Thymus (tissue), 11 donors: ENCODE measurements at regions not wholly inside any gene's neighbourhood (a gene's known extent, or its start where the extent isn't known, plus 50 kb on each side); places are given as distances from the start of the nearest gene placed in this dataset.

ENCODE experiments used
- DNase-seq, 9 donors: peaks; one replicate each; pipeline ENCODE4 v3.0.0-alpha.2; 2013; ENCODE audit warnings: low spot score in 9 of 9, low read depth in 6 of 9, missing footprints in 1 of 9
- H3K27ac ChIP-seq, 2 donors: one replicate each; pipeline ENCODE4 v1.5.1; 2013; ENCODE audit warnings: control low read depth in 1 of 2, low read depth in 1 of 2, low read length in 1 of 2, mild to moderate bottlenecking in 1 of 2, moderate library complexity in 1 of 2
- H3K27me3 ChIP-seq, 2 donors: one replicate each; pipeline ENCODE4 v1.5.1; 2013; ENCODE audit warnings: low read length in 1 of 2; ENCODE audit not compliant: control insufficient read depth in 2 of 2, insufficient read depth in 1 of 2
- H3K36me3 ChIP-seq, 2 donors: one replicate each; pipeline ENCODE4 v1.5.1; 2013; ENCODE audit warnings: low read length in 1 of 2, mild to moderate bottlenecking in 1 of 2, moderate library complexity in 1 of 2; ENCODE audit not compliant: control insufficient read depth in 2 of 2, insufficient read depth in 2 of 2
- H3K4me1 ChIP-seq, 2 donors: one replicate each; pipeline ENCODE4 v1.5.1; 2013; ENCODE audit warnings: low read length in 2 of 2; ENCODE audit not compliant: control insufficient read depth in 2 of 2, insufficient read depth in 2 of 2
- H3K4me3 ChIP-seq, 2 donors: one replicate each; pipeline ENCODE4 v1.5.1; 2013; ENCODE audit warnings: low read length in 2 of 2, control low read depth in 1 of 2, mild to moderate bottlenecking in 1 of 2
- H3K9me3 ChIP-seq, 2 donors: one replicate each; pipeline ENCODE4 v1.5.1; 2013; ENCODE audit warnings: low read length in 1 of 2, mild to moderate bottlenecking in 1 of 2; ENCODE audit not compliant: control insufficient read depth in 2 of 2, insufficient read depth in 1 of 2
- WGBS: extraction: QIAGEN DNeasy Blood & Tissue Kit; methylation state at CpG from one replicate; pipeline ENCODE4 v1.1.7; 2013; 5-methylcytosine and 5-hydroxymethylcytosine counted together
- donor health status: healthy.

GRCh38 chrX:10851809-10852208 is 231.4 kb upstream of the MID1 start:
- H3K4me3 ChIP-seq: no peak overlapping the region
- H3K27me3 ChIP-seq: no peaks in the 10 kb centered on the region
- H3K4me1 ChIP-seq: no peaks in the 10 kb centered on the region
- no peaks in the 10 kb centered on the region for H3K36me3 ChIP-seq
- H3K9me3 ChIP-seq: no peaks in the 10 kb centered on the region
- no peak for DNase-seq
- no peak overlapping the region for H3K27ac ChIP-seq

- Histone ChIP-seq H3K9me3 (no peaks in the 10 kb centered on the region), H3K36me3 (no peaks in the 10 kb centered on the region), H3K4me3 (no peak overlapping the region), H3K27me3 (no peaks in the 10 kb centered on the region), H3K4me1 (no peaks in the 10 kb centered on the region), H3K27ac (no peak overlapping the region)
- 71% methylated on average over 7 of the region's 7 CpGs for WGBS
- no peak for DNase-seq
Observed at GRCh38 chrX:10854594-10854993, 234.2 kb upstream of the MID1 start.

GRCh38 chrX:10855845-10856244 is 235.5 kb upstream of the MID1 start:
- H3K27ac ChIP-seq: no peak overlapping the region
- no peak for DNase-seq
- no peaks in the 10 kb centered on the region for H3K4me1 ChIP-seq
- H3K36me3 ChIP-seq: no peaks in the 10 kb centered on the region
- H3K27me3 ChIP-seq: no peaks in the 10 kb centered on the region
- 89% methylated on average over 2 of the region's 2 CpGs for WGBS
- no peaks in the 10 kb centered on the region for H3K9me3 ChIP-seq
- H3K4me3 ChIP-seq: no peak overlapping the region

GRCh38 chrX:10856797-10857196 is 236.4 kb upstream of the MID1 start:
- Histone ChIP-seq H3K4me3 (no peak overlapping the region), H3K9me3 (no peaks in the 10 kb centered on the region), H3K4me1 (no peaks in the 10 kb centered on the region), H3K36me3 (no peaks in the 10 kb centered on the region), H3K27me3 (no peaks in the 10 kb centered on the region), H3K27ac (no peak overlapping the region)
- DNase-seq: no peak
- WGBS: 94% methylated on average over 7 of the region's 7 CpGs

- Histone ChIP-seq H3K27ac (no peak overlapping the region), H3K36me3 (no peaks in the 10 kb centered on the region), H3K4me3 (no peak overlapping the region), H3K9me3 (no peaks in the 10 kb centered on the region), H3K27me3 (no peaks in the 10 kb centered on the region), H3K4me1 (no peaks in the 10 kb centered on the region)
- WGBS: 94% methylated on average over 3 of the region's 3 CpGs
- no peak for DNase-seq
Observed at GRCh38 chrX:10859353-10859752, 239.0 kb upstream of the MID1 start.

- no peak for DNase-seq
- Histone ChIP-seq H3K4me1 (no peaks in the 10 kb centered on the region), H3K27me3 (no peaks in the 10 kb centered on the region), H3K36me3 (no peaks in the 10 kb centered on the region), H3K27ac (no peak overlapping the region), H3K9me3 (no peaks in the 10 kb centered on the region), H3K4me3 (no peak overlapping the region)
- 71% methylated on average over 1 of the region's 1 CpG for WGBS
Observed at GRCh38 chrX:10875995-10876394, 235.1 kb upstream of the HCCS start.

GRCh38 chrX:10882484-10882883 is 228.6 kb upstream of the HCCS start:
- Histone ChIP-seq H3K27me3 (no peaks in the 10 kb centered on the region), H3K36me3 (no peaks in the 10 kb centered on the region), H3K4me1 (no peaks in the 10 kb centered on the region), H3K9me3 (no peaks in the 10 kb centered on the region), H3K4me3 (no peak overlapping the region), H3K27ac (no peak overlapping the region)
- 93% methylated on average over 4 of the region's 4 CpGs for WGBS
- DNase-seq: no peak

GRCh38 chrX:10884246-10884645 is 226.9 kb upstream of the HCCS start:
- Histone ChIP-seq H3K36me3 (no peaks in the 10 kb centered on the region), H3K27me3 (no peaks in the 10 kb centered on the region), H3K9me3 (no peaks in the 10 kb centered on the region), H3K4me1 (no peaks in the 10 kb centered on the region), H3K27ac (no peak overlapping the region), H3K4me3 (no peak overlapping the region)
- WGBS: 91% methylated on average over 2 of the region's 2 CpGs
- DNase-seq: no peak

GRCh38 chrX:10892621-10893225 is 218.4 kb upstream of the HCCS start:
- H3K36me3 ChIP-seq: no peaks in the 10 kb centered on the region
- no peak overlapping the region for H3K4me3 ChIP-seq
- H3K27ac ChIP-seq: no peak overlapping the region
- H3K4me1 ChIP-seq: no peaks in the 10 kb centered on the region
- no peaks in the 10 kb centered on the region for H3K27me3 ChIP-seq
- 92% methylated on average over 1 of the region's 1 CpG for WGBS
- DNase-seq: no peak
- no peaks in the 10 kb centered on the region for H3K9me3 ChIP-seq

GRCh38 chrX:10893366-10893765 is 217.8 kb upstream of the HCCS start:
- no peak for DNase-seq
- Histone ChIP-seq H3K36me3 (no peaks in the 10 kb centered on the region), H3K27ac (no peak overlapping the region), H3K4me1 (no peaks in the 10 kb centered on the region), H3K9me3 (no peaks in the 10 kb centered on the region), H3K4me3 (no peak overlapping the region), H3K27me3 (no peaks in the 10 kb centered on the region)
- 83% methylated on average over 2 of the region's 2 CpGs for WGBS
